Fibroblast of skin of back (primary cell): ENCODE measurements at regions not wholly inside any gene's neighbourhood (a gene's known extent, or its start where the extent isn't known, plus 50 kb on each side); places are given as distances from the start of the nearest gene placed in this dataset.
A peak's percentile ranks its signal among the peaks of the same experiment; 100 is the strongest.
"Not testable (repeated sequence)": the region's sequence is repeated elsewhere in the genome, so short reads cannot be mapped to it uniquely, and the experiment has no call there.

Experiments
- DNase-seq: peaks from one replicate; pipeline ENCODE4 v3.0.0-alpha.2; 2013

DNA sequence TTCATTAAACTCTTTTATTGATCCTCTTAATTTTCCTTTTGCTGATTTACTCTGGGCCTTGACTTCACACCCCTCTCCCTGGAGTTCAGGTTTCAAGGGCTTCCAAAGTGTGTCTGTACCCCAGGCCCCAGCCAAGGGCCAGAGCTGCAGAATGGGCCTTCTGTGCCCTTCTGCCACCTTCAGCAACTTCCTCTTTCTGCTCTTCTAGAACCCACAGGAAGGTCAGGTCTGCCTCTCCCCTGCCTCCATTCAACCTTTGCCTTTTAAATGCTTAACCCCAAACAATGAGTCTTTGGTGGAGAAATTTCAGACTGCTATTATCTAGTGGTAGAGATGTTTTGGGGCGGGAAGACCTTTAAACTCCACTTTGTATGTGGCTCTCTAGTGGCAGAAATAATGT lies 63.1 kb downstream of the TSN start:
- DNase-seq, result no peak

- DNase-seq, result no peak
Measured at GRCh38 chr2:121819846-121820245, 64.4 kb downstream of the TSN start.

DNA sequence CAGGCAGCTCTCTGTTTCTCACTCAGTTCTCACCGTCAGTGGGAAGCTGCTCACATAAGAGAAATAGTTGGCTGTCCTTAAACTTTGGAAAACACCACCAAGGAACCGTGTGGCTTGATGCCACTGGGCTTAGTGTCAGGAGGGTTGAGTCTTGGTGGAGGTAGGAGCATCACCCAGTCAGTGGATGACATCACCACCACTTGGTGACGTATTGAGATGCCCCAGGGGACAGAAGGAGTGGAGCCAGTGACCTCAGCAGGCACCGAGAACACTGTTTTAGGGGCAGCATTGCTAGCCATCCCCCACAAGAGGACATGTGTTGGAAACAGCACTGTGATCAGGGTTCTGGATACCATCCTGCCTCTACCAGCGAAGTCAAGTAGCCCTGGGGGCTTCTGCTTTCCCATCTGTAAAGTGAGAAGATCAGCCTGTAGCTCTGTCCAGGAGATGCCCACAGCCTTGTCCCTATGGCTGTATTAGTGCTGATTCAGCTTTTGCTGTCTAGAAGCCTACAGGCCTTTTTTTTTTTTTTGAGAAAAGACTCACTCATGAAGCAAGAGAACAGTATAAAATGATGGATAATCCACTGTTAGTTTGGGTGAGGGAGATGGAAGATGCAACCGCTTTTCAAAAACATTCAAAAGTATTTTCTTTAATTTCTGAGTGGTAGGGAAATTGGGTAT lies 66.2 kb downstream of the TSN start:
- no peak for DNase-seq

- DNase-seq, result no peak
Measured at GRCh38 chr2:121824264-121824663, 68.8 kb downstream of the TSN start.

GRCh38 chr2:121825003-121825950 lies 69.8 kb downstream of the TSN start:
- DNase-seq, result no peak

- no peak for DNase-seq
Measured at GRCh38 chr2:121826036-121826435, 70.6 kb downstream of the TSN start.

DNA sequence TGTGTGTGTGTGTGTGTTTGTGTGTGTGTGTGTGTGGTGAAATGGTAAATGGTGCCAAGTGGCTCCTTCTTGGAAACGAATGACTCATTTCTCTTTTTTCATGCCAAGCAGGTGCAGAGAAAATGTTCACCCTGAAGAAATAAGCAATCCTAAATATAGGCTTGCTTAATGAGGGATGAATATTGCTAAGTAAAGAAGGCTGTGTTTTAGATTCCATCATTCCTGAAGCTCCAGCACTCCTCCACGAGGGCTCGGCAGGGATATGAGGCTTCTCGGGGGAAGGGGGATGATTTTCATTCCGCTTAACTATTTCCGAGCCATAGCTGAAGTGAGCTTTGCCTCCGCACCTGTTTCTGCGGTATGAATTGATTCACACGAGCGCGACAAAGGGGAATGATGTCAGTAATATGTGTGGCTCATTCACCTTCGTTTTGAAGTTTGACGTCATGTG lies 72.9 kb downstream of the TSN start:
- DNase-seq, result no peak

GRCh38 chr2:121830809-121831208 lies 75.4 kb downstream of the TSN start:
- no peak for DNase-seq

DNA sequence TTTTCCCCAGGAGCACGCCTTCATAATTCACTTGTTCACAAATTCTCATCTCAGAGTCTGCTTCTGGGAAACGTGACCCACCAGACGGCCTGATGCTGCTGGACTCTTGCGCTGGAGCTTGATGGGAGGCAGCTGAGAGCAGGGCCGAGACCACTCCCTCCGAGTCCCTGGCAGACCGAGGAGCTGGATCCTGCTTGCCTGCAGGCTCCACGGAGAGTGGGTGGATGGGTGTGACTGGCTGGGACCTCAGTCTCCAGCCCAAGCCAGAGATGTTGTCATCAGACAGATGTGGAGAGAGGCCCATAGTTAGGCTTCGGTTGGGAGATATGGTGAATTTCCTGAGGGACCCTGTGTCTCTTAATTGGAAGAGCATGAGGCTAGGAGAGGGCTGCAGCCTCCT lies 76.4 kb downstream of the TSN start:
- DNase-seq, result no peak

GRCh38 chr2:121832412-121833357 lies 77.2 kb downstream of the TSN start:
- no peak for DNase-seq

GRCh38 chr2:121833358-121833723 lies 77.9 kb downstream of the TSN start:
- DNase-seq, result no peak

DNA sequence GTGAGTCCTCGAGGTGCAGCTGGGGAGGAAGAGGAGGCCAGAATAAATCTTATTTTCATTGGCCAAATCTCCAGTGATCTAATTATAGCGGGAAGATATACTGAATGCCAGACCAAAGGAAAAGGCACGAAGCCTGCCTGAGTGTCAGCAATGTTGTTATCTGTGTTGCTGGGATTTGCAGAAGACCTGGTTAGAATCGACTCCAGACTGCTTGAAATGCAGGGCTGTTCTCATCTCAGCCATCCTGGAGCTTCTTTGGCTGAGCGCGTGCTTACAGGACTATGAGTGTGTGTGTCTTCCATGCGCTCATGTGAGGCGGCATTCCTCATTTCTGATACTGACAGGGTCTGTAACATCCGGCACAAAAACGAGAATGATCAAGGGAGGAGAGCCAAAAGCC lies 81.2 kb downstream of the TSN start:
- no peak for DNase-seq

GRCh38 chr2:121837591-121837990 lies 82.1 kb downstream of the TSN start:
- DNase-seq, result no peak

DNA sequence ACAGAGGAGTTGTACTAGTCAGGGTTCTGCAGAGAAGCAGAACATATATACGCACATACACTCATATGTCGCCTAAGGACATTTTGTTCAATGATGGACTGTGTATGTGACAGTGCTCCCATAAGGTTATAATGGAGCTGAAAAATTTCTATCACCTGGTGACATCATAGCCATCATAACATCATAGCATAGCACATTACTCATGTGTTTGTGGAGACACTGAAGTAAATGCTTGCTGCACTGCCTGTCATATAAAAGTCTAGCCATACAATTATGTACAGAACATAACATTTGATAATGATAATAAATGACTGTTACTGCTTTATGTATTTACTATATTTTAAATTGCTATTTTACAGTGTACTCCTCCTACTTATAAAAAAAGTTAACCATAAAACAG lies 83.1 kb downstream of the TSN start:
- no peak for DNase-seq

DNA sequence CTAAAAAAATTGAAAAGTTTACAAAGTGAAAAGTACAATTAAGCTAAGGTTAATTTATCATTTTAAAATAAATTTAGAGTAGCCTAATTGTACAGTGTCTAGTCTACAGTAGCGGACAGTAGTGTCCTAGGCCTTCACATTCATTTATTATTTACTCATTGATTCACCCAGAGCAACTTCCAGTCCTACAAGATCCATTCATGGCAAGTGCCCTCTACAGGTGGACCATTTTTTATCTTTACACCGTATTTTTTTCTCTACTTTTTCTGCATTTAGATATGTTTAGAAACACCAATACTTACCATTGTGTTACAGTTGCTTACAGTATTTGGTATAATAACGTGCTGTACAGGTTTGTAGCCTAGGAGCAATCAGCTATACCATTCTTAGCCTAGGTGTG lies 84.1 kb downstream of the TSN start:
- no peak for DNase-seq

DNA sequence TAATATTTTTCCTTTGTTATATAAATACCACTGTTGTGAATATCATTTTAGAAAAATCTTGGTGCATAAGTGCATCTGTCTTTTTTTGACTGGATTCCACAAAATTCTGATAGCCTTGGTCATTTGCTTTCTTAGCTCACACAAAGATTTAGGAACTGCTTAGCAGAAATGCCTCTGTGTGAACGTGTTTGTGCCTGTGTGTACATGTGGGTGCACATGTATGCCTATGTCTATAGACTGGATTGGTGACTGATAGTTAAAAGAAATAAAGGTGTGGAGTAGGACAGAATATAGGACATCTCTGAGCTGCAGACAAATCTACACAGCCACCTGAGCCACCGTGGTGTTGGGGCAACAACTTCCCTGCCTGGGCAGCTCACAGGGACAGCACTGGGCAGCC lies 93.8 kb downstream of the TSN start:
- DNase-seq, result no peak

DNA sequence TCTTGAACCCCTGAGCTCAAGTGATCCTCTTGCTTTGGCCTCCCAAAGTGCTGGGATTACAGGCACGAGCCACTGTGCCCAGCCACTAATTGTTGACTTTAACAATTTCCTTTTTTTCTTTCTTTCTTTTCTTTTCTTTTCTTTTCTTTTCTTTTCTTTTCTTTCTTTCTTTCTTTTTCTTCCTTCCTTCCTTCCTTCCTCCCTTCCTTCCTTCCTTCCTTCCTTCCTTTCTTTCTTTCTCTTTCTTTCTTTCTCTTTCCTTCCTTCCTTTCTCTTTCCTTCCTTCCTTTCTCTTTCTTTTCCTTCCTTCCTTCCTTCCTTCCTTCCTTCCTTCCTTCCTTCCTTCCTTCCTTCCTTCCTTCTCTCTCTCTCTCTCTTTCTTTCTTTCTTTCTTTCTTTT lies 97.7 kb downstream of the TSN start:
- DNase-seq, result not testable (repeated sequence)

DNA sequence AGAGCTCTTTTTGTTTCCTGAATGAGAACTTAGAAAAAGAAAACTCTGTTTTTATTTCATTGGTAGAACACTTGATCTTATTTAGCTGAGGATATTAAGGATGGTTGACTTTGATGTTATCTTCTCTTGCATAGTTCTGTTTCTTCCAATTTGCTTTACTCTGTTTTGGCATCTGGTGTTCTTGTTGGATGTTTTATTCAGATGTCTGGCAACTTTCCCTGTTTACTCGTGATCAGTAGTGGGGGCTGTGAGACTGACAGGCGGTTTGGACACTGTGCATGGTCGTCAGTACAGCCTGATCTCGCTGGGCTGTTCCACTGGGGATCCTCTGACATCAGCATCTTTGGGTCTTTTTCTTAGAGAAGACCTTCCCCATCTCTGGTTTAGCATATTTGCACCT lies 100.1 kb downstream of the TSN start:
- no peak for DNase-seq

DNA sequence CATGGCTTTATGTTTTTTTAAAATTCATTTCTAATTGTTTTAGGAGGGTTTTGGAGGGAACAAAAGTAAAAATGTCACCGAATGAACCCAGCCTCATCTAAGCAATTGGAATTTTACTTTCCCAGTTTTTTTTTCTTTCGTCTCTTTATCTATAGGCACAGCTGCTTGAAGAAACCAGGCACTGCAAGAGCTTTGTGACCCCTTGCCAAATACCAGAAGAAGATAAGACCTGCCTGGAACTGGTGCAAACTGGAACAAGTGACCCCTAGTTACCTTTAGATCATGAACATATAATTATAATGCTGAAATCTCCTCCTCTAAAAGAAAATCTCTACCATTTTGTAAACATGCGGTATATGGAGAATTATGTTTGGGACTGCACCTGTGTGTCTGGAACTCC lies 100.9 kb downstream of the TSN start:
- DNase-seq, result no peak

DNA sequence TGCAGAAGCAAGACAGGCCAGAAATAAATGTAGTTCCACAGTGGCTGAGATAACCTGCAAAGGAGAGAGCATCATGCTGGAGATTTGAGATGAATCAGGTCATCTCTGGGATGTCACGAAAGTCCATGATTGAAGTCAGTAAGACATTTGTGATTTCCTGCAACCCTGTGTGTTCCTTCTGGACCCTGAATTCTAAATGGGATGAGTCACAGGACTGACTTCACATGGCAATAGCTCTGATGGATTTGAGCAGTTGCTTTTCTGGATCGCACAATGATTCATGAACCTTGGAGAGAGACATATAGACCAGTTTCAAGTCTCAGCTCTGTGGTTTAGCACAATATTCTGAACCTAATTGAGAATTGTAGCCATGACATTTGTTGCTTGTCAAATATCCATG lies 102.9 kb downstream of the TSN start:
- no peak for DNase-seq

DNA sequence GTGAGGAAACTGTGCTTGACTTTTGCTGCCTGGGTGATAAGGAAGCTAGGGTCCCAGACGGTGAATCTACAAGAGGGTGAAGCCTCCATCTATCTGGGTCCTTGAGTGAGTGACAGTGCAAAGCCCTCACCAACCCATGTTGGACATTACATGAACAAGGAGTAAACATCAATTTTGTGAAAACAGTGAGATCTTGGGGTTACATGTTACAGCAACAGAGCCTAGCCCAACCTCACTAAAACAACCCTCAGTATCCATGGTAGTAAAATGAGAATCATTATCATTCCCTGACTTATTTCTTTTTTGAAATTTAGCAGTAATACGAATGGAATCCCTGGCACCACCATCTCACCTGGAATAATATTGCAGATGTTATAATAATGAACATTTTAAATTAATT lies 103.4 kb downstream of the TSN start:
- DNase-seq, result no peak

GRCh38 chr2:121860033-121860757 lies 104.7 kb downstream of the TSN start:
- DNase-seq, result peak; percentile 57
